MCF 10A (cell line): ENCODE measurements at regions not wholly inside any gene's neighbourhood (a gene's known extent, or its start where the extent isn't known, plus 50 kb on each side); places are given as distances from the start of the nearest gene placed in this dataset.

Source experiments
- BruUV-seq: library from RNA; stranded (reverse); fragments of 400-500 nt; replicated peaks from 2 replicates; lab custom pipeline; 2021; lab: Mats Ljungman, UMichigan
- CTCF ChIA-PET: fragments of 300-600 bp; sonication (Branson Sonifier 250); formaldehyde crosslinking; extraction: SDS; loops from one replicate; lab custom pipeline; 2021; ENCODE audit warnings: antibody characterized with exemption, inconsistent platforms; lab: Yijun Ruan, JAX
- POLR2A ChIA-PET: fragments of 300-600, 350-650 bp; sonication (Branson Sonifier 250); formaldehyde crosslinking; extraction: SDS; loops from one replicate; lab custom pipeline; 2020; ENCODE audit warnings: antibody characterized with exemption, inconsistent platforms; lab: Yijun Ruan, JAX
- DNase-seq: peaks from one replicate; pipeline ENCODE4 v3.0.0-alpha.2; 2018; ENCODE audit not compliant: unreplicated experiment
- H3K27ac Mint-ChIP-seq: one replicate; pipeline ENCODE4 v1.8.0; 2022; ENCODE audit warnings: mild to moderate bottlenecking, low read depth, mixed read lengths; ENCODE audit not compliant: unreplicated experiment
- H3K27me3 Mint-ChIP-seq: one replicate; pipeline ENCODE4 v1.8.0; 2022; ENCODE audit warnings: mixed read lengths; ENCODE audit not compliant: insufficient read depth, unreplicated experiment
- H3K36me3 Mint-ChIP-seq: one replicate; pipeline ENCODE4 v1.8.0; 2022; ENCODE audit warnings: mild to moderate bottlenecking, moderate library complexity, mixed read lengths; ENCODE audit not compliant: insufficient read depth, unreplicated experiment
- H3K4me1 Mint-ChIP-seq: one replicate; pipeline ENCODE4 v1.8.0; 2022; ENCODE audit warnings: mixed read lengths; ENCODE audit not compliant: insufficient read depth, unreplicated experiment
- H3K4me3 Mint-ChIP-seq: one replicate; pipeline ENCODE4 v1.8.0; 2022; ENCODE audit warnings: mild to moderate bottlenecking, moderate library complexity, mixed read lengths; ENCODE audit not compliant: unreplicated experiment
- H3K9me3 Mint-ChIP-seq: one replicate; pipeline ENCODE4 v1.8.0; 2022; ENCODE audit warnings: mixed read lengths; ENCODE audit not compliant: unreplicated experiment
- intact Hi-C: fragments of 100-400 bp; cut with micrococcal nuclease; formaldehyde crosslinking; loops from 2 replicates; pipeline ENCODE4 v1.14.1; 2022
- TF ChIP-seq, protein P1 (sequence below): fragments of 200-600 bp; IDR thresholded peaks from one replicate; pipeline ENCODE4 v1.8.0; 2022; ENCODE audit warnings: antibody characterized with exemption, mild to moderate bottlenecking; ENCODE audit not compliant: unreplicated experiment

DNA sequence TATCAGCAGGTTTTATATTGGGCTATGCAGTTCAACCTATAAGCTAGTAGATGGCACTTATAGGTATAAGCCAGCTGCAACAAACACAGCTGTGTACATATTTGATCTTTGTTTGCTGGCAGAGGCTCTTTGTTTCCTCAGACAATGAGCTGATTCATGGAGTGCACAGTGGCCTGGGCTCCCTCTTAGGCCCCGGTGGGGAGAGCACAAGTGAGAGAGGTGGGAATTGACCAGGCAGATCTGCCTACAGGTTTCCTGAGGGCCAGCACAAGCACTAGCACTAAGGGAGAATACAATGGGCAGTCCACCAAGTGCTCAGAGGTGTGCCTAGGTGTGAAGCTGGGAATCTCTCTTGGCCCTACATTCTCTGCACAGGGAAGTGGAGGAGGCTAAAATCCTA lies 1390.7 kb downstream of the SLITRK5 start:
- Mint-ChIP-seq H3K36me3 (no peaks in the 10 kb centered on the region), H3K27ac (no peak overlapping the region), H3K4me3 (no peak overlapping the region), H3K4me1 (peaks cover 1% of the 10 kb centered on the region), H3K27me3 (no peaks in the 10 kb centered on the region), H3K9me3 (no peaks in the 10 kb centered on the region)
- TF ChIP-seq, protein P1, sequence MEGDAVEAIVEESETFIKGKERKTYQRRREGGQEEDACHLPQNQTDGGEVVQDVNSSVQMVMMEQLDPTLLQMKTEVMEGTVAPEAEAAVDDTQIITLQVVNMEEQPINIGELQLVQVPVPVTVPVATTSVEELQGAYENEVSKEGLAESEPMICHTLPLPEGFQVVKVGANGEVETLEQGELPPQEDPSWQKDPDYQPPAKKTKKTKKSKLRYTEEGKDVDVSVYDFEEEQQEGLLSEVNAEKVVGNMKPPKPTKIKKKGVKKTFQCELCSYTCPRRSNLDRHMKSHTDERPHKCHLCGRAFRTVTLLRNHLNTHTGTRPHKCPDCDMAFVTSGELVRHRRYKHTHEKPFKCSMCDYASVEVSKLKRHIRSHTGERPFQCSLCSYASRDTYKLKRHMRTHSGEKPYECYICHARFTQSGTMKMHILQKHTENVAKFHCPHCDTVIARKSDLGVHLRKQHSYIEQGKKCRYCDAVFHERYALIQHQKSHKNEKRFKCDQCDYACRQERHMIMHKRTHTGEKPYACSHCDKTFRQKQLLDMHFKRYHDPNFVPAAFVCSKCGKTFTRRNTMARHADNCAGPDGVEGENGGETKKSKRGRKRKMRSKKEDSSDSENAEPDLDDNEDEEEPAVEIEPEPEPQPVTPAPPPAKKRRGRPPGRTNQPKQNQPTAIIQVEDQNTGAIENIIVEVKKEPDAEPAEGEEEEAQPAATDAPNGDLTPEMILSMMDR = no peak
- intact Hi-C loops = loop anchor here (10.0 kb wide), 2 partner anchors 863 to 1803 kb away; no protein-coding TSS in a partner anchor
- BruUV-seq = no TSS peak
- CTCF ChIA-PET = interaction anchor here (0.6 kb wide), 1 partner anchor 1414 kb away, joined by 3 read pairs; no protein-coding TSS in a partner anchor
- POLR2A ChIA-PET = interaction anchor here (0.8 kb wide), 1 partner anchor 541 kb away, joined by 4 read pairs; no protein-coding TSS in a partner anchor
- DNase-seq = no peak

DNA sequence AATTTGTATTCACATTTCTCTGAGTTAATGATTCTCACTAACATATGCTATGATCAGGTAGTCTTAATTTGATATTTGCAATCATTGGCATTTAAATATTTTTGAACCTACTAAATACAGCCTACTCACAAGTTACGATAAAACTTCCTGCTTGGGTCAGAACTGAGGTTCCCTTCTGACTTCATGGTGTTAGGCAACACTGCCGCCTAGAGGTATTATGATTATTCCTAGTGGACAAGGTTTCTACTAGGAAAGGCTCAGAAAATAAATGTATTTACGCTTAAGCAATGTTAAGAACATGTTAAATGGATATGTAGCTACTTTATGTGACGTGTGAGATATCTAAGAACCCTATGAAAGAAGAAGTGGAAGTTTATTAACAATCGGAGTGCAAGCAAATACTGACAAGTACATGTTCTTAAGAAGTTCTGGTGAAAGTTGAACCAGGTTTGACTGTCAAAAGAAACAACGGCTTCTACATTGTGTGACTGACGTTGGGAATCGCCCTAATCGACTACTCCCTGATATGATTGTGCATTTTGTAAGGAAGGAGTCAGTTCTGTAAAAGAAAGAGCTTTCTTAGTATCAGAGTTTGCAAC lies 1395.8 kb downstream of the SLITRK5 start:
- ChIA-PET CTCF (interaction anchor here (0.6 to 1.2 kb wide), 11 partner anchors 10 to 1951 kb away, joined by 3 to 7 read pairs (median 3); no protein-coding TSS in a partner anchor), POLR2A (interaction anchor here (1.5 kb wide), 1 partner anchor 1387 kb away, joined by 3 read pairs; no protein-coding TSS in a partner anchor)
- peaks cover 6% of the 10 kb centered on the region for H3K4me1 Mint-ChIP-seq
- H3K4me3 Mint-ChIP-seq = no peak overlapping the region
- no peaks in the 10 kb centered on the region for H3K36me3 Mint-ChIP-seq
- TF ChIP-seq, protein P1 = peak; percentile 60
- H3K27me3 Mint-ChIP-seq = no peaks in the 10 kb centered on the region
- intact Hi-C loops = loop anchor here (1.0 to 10.0 kb wide), 5 partner anchors 630 to 1798 kb away; no protein-coding TSS in a partner anchor
- no peaks in the 10 kb centered on the region for H3K9me3 Mint-ChIP-seq
- no peak overlapping the region for H3K27ac Mint-ChIP-seq
- no TSS peak for BruUV-seq
- peak; percentile 79 for DNase-seq

- Mint-ChIP-seq H3K4me3 (no peak overlapping the region), H3K4me1 (no peaks in the 10 kb centered on the region), H3K36me3 (no peaks in the 10 kb centered on the region), H3K9me3 (peaks cover 16% of the 10 kb centered on the region), H3K27me3 (no peaks in the 10 kb centered on the region), H3K27ac (no peak overlapping the region)
- BruUV-seq = no TSS peak
- no peak for DNase-seq
- intact Hi-C loops = no loop called here
- ChIA-PET POLR2A (no interaction called here), CTCF (no interaction called here)
- TF ChIP-seq, protein P1 = no peak
Measured at GRCh38 chr13:89072979-89073378, 1401.8 kb downstream of the SLITRK5 start.

DNA sequence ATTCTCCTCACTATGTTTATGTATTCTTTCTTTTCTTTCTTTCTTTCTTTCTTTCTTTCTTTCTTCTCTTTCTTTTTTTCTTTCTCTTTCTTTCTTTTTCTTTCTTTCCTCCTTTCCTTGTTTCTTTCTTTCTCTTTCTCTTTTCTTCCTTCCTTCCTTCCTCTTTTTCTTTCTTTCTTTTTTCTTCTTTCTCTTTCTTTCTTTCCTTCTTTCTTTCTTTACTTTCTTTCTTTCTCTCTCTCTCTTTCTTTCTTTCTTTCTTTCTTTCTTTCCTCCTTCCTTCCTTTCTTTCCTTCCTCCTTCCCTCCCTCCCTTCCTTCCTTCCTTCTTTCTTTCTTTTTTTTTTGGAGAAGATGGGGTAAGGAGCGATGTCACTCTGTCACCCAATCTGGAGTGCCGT lies 1405.5 kb downstream of the SLITRK5 start:
- no TSS peak for BruUV-seq
- no peak for DNase-seq
- Mint-ChIP-seq H3K27me3 (no peaks in the 10 kb centered on the region), H3K27ac (no peak overlapping the region), H3K9me3 (peaks cover 23% of the 10 kb centered on the region), H3K4me1 (no peaks in the 10 kb centered on the region), H3K36me3 (no peaks in the 10 kb centered on the region), H3K4me3 (no peak overlapping the region)
- ChIA-PET POLR2A (no interaction called here), CTCF (interaction anchor here (1.0 kb wide), 1 partner anchor 10 kb away, joined by 3 read pairs; no protein-coding TSS in a partner anchor)
- intact Hi-C loops = no loop called here
- TF ChIP-seq, protein P1 = no peak
